Erythroblast (primary cell): ENCODE measurements at regions not wholly inside any gene's neighbourhood (a gene's known extent, or its start where the extent isn't known, plus 50 kb on each side); places are given as distances from the start of the nearest gene placed in this dataset.

Source experiments
- GATA1 ChIP-seq: IDR thresholded peaks from 2 replicates; pipeline ENCODE4 v1.6.1; 2011; ENCODE audit warnings: low read depth, mild to moderate bottlenecking, control low read depth, low read length, moderate library complexity
- POLR2A ChIP-seq: IDR thresholded peaks from 2 replicates; pipeline ENCODE4 v1.6.1; 2011; ENCODE audit warnings: mild to moderate bottlenecking, low read length

DNA sequence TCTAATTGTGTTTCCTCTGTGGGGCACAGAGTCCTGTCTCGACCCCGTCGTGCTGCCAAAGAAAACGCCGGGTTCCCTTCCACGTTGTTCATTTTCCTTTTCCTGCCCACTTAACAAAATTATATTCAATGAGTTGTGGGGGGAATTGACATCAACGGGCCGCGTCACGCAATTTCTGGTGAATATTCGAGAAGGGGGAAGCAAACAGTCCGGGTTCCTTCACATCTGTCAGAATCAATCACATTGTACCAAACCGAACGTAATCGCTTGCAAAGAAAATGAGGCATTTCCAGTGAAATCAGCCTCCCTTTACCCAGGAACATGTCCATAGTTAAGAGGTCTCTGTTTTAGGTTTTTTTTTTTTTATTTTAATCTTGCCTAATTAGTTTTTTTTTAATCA, 243.5 kb downstream of the SHOX start:
- no peak for TF ChIP-seq POLR2A
- no peak for TF ChIP-seq GATA1
